SK-N-SH (cell line): ENCODE measurements at regions not wholly inside any gene's neighbourhood (a gene's known extent, or its start where the extent isn't known, plus 50 kb on each side); places are given as distances from the start of the nearest gene placed in this dataset.

ENCODE experiments used
- CTCF ChIA-PET: fragments of 300-600, 350-600 bp; formaldehyde crosslinking; extraction: SDS; loops from one replicate; lab custom pipeline; 2021; lab: Yijun Ruan, JAX
- POLR2A ChIA-PET: fragments of 350-600 bp; sonication (Branson Sonifier 250); formaldehyde crosslinking; extraction: SDS; loops from one replicate; lab custom pipeline; 2020; ENCODE audit warnings: antibody characterized with exemption, inconsistent platforms; lab: Yijun Ruan, JAX
- DNase-seq: peaks from one replicate; pipeline ENCODE4 v3.0.0; 2012
- H2AFZ ChIP-seq: fragments of 200-600 bp; sonication (generic); 2 replicates; pipeline ENCODE4 v1.8.1; 2016; ENCODE audit warnings: antibody characterized with exemption, mild to moderate bottlenecking, low read depth
- H3F3A ChIP-seq: fragments of 200-600 bp; sonication (generic); replicated peaks from 2 replicates; pipeline ENCODE3; 2016; ENCODE audit warnings: antibody characterized with exemption, mild to moderate bottlenecking; ENCODE audit not compliant: insufficient read depth
- H3K27ac ChIP-seq, 2 experiments: fragments of 200-500 bp in 1 of 2; fragments of 200-600 bp in 1 of 2; sonication (Bioruptor generic) in 1 of 2; sonication (generic), shearing (Covaris generic) in 1 of 2; 2 replicates each; pipeline versions ENCODE4 v1.5.1 to v1.6.1; 2014 to 2016; ENCODE audit warnings: low read depth in 2 of 2, inconsistent platforms in 1 of 2, low read length in 1 of 2, mild to moderate bottlenecking in 1 of 2, mixed read lengths in 1 of 2
- H3K27me3 ChIP-seq: fragments of 200-600 bp; sonication (generic), shearing (Covaris generic); 2 replicates; pipeline ENCODE4 v1.6.1; 2016; ENCODE audit warnings: mixed run types; ENCODE audit not compliant: insufficient read depth
- H3K36me3 ChIP-seq, 2 experiments: fragments of 200-500 bp in 1 of 2; fragments of 200-600 bp in 1 of 2; sonication (Bioruptor generic) in 1 of 2; sonication (generic) in 1 of 2; replicated peaks in 1 of 2; 2 replicates each; pipeline versions ENCODE3 to v1.5.1; 2014 to 2016; ENCODE audit warnings: low read length in 1 of 2, mild to moderate bottlenecking in 1 of 2; ENCODE audit not compliant: insufficient read depth in 2 of 2, control insufficient read depth in 1 of 2
- H3K4me1 ChIP-seq, 2 experiments: fragments of 200-500 bp in 1 of 2; fragments of 200-600 bp in 1 of 2; sonication (Bioruptor generic) in 1 of 2; sonication (generic), shearing (Covaris generic) in 1 of 2; 2 replicates each; pipeline versions ENCODE4 v1.5.1 to v1.6.1; 2014 to 2016; ENCODE audit warnings: low read depth in 1 of 2, low read length in 1 of 2, mixed run types in 1 of 2; ENCODE audit not compliant: insufficient read depth in 2 of 2, control insufficient read depth in 1 of 2
- H3K4me2 ChIP-seq: fragments of 200-600 bp; sonication (generic), shearing (Covaris generic); 2 replicates; pipeline ENCODE4 v1.6.1; 2017; ENCODE audit warnings: mixed run types
- H3K4me3 ChIP-seq, 2 experiments: fragments of 200-500 bp in 1 of 2; fragments of 200-600 bp in 1 of 2; sonication (Bioruptor generic) in 1 of 2; sonication (generic), shearing (Covaris generic) in 1 of 2; 2 replicates each; pipeline versions ENCODE4 v1.5.1 to v1.8.1; 2014 to 2016; ENCODE audit warnings: low read depth in 2 of 2, inconsistent platforms in 1 of 2, low read length in 1 of 2, mild to moderate bottlenecking in 1 of 2, mixed read lengths in 1 of 2, moderate library complexity in 1 of 2
- H3K79me2 ChIP-seq: fragments of 200-600 bp; sonication (generic); 2 replicates; pipeline ENCODE4 v1.8.1; 2017; ENCODE audit warnings: mild to moderate bottlenecking; ENCODE audit not compliant: insufficient read depth
- H3K9ac ChIP-seq: fragments of 200-600 bp; sonication (generic); 2 replicates; pipeline ENCODE4 v1.6.1; 2017; ENCODE audit warnings: mixed run types
- H3K9me2 ChIP-seq: fragments of 200-600 bp; sonication (generic); 2 replicates; pipeline ENCODE4 v1.6.1; 2017; ENCODE audit warnings: mixed run types
- H3K9me3 ChIP-seq: fragments of 200-600 bp; sonication (generic); 2 replicates; pipeline ENCODE4 v1.6.1; 2017; ENCODE audit warnings: mixed run types, mild to moderate bottlenecking, moderate library complexity
- H4K20me1 ChIP-seq: fragments of 200-600 bp; sonication (generic); 2 replicates; pipeline ENCODE4 v1.6.1; 2017; ENCODE audit warnings: mild to moderate bottlenecking, mixed run types; ENCODE audit not compliant: insufficient read depth
- ELF1 ChIP-seq: IDR thresholded peaks from 2 replicates; pipeline ENCODE4 v1.4.0; 2012
- EP300 ChIP-seq, 2 experiments: IDR thresholded peaks; 2 replicates each; pipeline versions ENCODE4 v1.4.0 to v1.6.1; 2012; ENCODE audit warnings: borderline replicate concordance in 1 of 2, low read depth in 1 of 2, low read length in 1 of 2
- FOSL2 ChIP-seq: IDR thresholded peaks from 2 replicates; pipeline ENCODE4 v1.4.0; 2012; ENCODE audit warnings: low read depth, mild to moderate bottlenecking, moderate library complexity, borderline replicate concordance
- FOXJ3 ChIP-seq: sonication (generic); formaldehyde crosslinking; IDR thresholded peaks from 2 replicates; pipeline ENCODE4 v1.5.1; 2020; ENCODE audit warnings: mild to moderate bottlenecking, missing genetic modification reagents
- FOXM1 ChIP-seq: IDR thresholded peaks from 2 replicates; pipeline ENCODE4 v1.4.0; 2012; ENCODE audit warnings: low read depth, mild to moderate bottlenecking
- GABPA ChIP-seq: IDR thresholded peaks from 2 replicates; pipeline ENCODE4 v1.4.0; 2012; ENCODE audit warnings: low read depth, mild to moderate bottlenecking
- GATA2 ChIP-seq: sonication (generic); formaldehyde crosslinking; IDR thresholded peaks from 2 replicates; pipeline ENCODE4 v1.5.0; 2020; ENCODE audit warnings: mild to moderate bottlenecking, missing genetic modification reagents
- MEF2A ChIP-seq: IDR thresholded peaks from 2 replicates; pipeline ENCODE4 v1.4.0; 2012; ENCODE audit warnings: low read depth, borderline replicate concordance
- MXI1 ChIP-seq: IDR thresholded peaks from 2 replicates; pipeline ENCODE4 v1.6.1; 2012; ENCODE audit warnings: mild to moderate bottlenecking, low read depth, low read length, improper control_type of control experiment
- NFIC ChIP-seq: IDR thresholded peaks from 2 replicates; pipeline ENCODE4 v1.4.0; 2012; ENCODE audit warnings: borderline replicate concordance
- NRF1 ChIP-seq: IDR thresholded peaks from 2 replicates; pipeline ENCODE4 v1.6.1; 2012; ENCODE audit warnings: low read depth, mild to moderate bottlenecking, low read length
- RAD21 ChIP-seq: IDR thresholded peaks from 2 replicates; pipeline ENCODE4 v1.6.1; 2012; ENCODE audit warnings: mild to moderate bottlenecking, low read length
- SIN3A ChIP-seq: IDR thresholded peaks from 2 replicates; pipeline ENCODE4 v1.6.1; 2012; ENCODE audit warnings: low read depth, mild to moderate bottlenecking, low read length, moderate library complexity, borderline replicate concordance
- SMC3 ChIP-seq: IDR thresholded peaks from 2 replicates; pipeline ENCODE4 v1.6.1; 2012; ENCODE audit warnings: low read depth, low read length, improper control_type of control experiment
- TEAD4 ChIP-seq: IDR thresholded peaks from 2 replicates; pipeline ENCODE4 v1.4.0; 2012; ENCODE audit warnings: mild to moderate bottlenecking, borderline replicate concordance; ENCODE audit not compliant: insufficient read depth
- YY1 ChIP-seq: IDR thresholded peaks from 2 replicates; pipeline ENCODE4 v1.4.0; 2012; ENCODE audit warnings: low read depth, mild to moderate bottlenecking
- WGBS: methylation state at CpG from one replicate; pipeline ENCODE4 v1.1.6; 2017; ENCODE audit warnings: low lambda C conversion rate; 5-methylcytosine and 5-hydroxymethylcytosine counted together
- TF ChIP-seq, protein P1 (sequence below): IDR thresholded peaks from 2 replicates; pipeline ENCODE4 v1.4.0; 2012; ENCODE audit warnings: low read depth
- TF ChIP-seq, protein P2 (sequence below): IDR thresholded peaks from 2 replicates; pipeline ENCODE4 v1.4.0; 2012; ENCODE audit warnings: low read depth, borderline replicate concordance
- TF ChIP-seq, protein P3 (sequence below): fragments of 150-350 bp; IDR thresholded peaks from 2 replicates; pipeline ENCODE4 v1.6.1; 2017; ENCODE audit warnings: antibody characterized with exemption, low read length, low read depth, borderline replicate concordance
- TF ChIP-seq, protein P4 (sequence below): fragments of 200-600 bp; sonication (generic); IDR thresholded peaks from 2 replicates; pipeline ENCODE4 v1.6.1; 2017; ENCODE audit warnings: antibody characterized with exemption, mild to moderate bottlenecking, moderate library complexity

DNA sequence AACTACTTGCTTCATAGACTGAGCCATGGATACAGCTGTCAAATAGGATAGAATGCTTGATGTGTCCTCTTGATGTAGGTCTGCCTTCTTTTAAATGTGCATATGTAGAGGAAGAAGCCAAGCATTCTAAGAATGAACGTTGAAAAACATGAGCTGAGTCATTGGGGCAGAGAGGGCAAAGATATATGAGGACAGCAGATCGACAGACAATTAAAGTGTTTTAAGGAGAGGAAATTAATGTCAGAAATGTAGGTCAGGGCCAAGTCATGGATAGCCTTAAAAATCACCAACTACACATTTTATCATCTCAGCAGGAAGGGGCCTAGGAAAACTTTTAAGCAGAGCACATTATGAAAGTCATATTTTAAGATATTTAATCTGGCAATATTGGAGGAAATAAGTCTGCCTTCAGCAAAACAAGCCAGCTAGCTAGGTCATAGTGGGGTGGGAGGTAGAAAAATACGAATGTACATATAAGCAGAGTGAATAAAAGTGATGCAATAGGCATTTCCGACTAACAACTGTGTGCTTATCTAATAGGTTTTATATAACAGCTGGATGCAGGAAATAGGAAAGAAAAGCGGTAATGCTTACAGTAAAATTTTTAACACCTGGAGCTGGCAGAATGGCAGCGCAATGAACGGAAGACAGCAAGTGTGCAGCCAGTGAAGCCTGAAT lies 638.3 kb upstream of the TPK1 start:
- H3K9me2 ChIP-seq = no peaks in the 10 kb centered on the region

More for the DNA sequence above, 638.3 kb upstream of the TPK1 start:
- H3F3A ChIP-seq = no peaks in the 10 kb centered on the region
- no peak overlapping the region for H3K9ac ChIP-seq
- no peaks in the 10 kb centered on the region for H3K79me2 ChIP-seq
- no peaks in the 10 kb centered on the region for H3K4me1 ChIP-seq
- no peak overlapping the region for H3K27ac ChIP-seq
- no peak overlapping the region for H3K4me3 ChIP-seq
- CTCF ChIA-PET = interaction anchor here (1.3 kb wide), 1 partner anchor 9 kb away, joined by 3 read pairs; no protein-coding TSS in a partner anchor
- H3K4me2 ChIP-seq = no peak overlapping the region
- 23% methylated on average over 7 of the region's 7 CpGs for WGBS
- no peaks in the 10 kb centered on the region for H3K27me3 ChIP-seq
- peaks cover 4% of the 10 kb centered on the region for H3K9me3 ChIP-seq
- H3K36me3 ChIP-seq = no peaks in the 10 kb centered on the region
- DNase-seq = no peak
- H2AFZ ChIP-seq = no peak overlapping the region
- H4K20me1 ChIP-seq = no peaks in the 10 kb centered on the region
- POLR2A ChIA-PET = no interaction called here
- no peak for TF ChIP-seq FOXM1
- no peak for TF ChIP-seq MXI1
- TF ChIP-seq, protein P1, sequence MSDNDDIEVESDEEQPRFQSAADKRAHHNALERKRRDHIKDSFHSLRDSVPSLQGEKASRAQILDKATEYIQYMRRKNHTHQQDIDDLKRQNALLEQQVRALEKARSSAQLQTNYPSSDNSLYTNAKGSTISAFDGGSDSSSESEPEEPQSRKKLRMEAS = no peak
- no peak for TF ChIP-seq YY1
- no peak for TF ChIP-seq GATA2 (CRISPR knock-in tag)
- no peak for TF ChIP-seq RAD21
- TF ChIP-seq ELF1 = no peak
- TF ChIP-seq SIN3A = no peak
- TF ChIP-seq, protein P2, sequence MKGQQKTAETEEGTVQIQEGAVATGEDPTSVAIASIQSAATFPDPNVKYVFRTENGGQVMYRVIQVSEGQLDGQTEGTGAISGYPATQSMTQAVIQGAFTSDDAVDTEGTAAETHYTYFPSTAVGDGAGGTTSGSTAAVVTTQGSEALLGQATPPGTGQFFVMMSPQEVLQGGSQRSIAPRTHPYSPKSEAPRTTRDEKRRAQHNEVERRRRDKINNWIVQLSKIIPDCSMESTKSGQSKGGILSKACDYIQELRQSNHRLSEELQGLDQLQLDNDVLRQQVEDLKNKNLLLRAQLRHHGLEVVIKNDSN = no peak
- no peak for TF ChIP-seq SMC3
- TF ChIP-seq EP300 (IDR thresholded peaks at IDR 0.05; ENCODE audit: borderline replicate concordance in 1 of 2, low read depth in 1 of 2, low read length in 1 of 2) = no peak
- no peak for TF ChIP-seq GABPA
- TF ChIP-seq NRF1 = no peak
- TF ChIP-seq, protein P3, sequence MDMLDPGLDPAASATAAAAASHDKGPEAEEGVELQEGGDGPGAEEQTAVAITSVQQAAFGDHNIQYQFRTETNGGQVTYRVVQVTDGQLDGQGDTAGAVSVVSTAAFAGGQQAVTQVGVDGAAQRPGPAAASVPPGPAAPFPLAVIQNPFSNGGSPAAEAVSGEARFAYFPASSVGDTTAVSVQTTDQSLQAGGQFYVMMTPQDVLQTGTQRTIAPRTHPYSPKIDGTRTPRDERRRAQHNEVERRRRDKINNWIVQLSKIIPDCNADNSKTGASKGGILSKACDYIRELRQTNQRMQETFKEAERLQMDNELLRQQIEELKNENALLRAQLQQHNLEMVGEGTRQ = no peak
- TF ChIP-seq, protein P4, sequence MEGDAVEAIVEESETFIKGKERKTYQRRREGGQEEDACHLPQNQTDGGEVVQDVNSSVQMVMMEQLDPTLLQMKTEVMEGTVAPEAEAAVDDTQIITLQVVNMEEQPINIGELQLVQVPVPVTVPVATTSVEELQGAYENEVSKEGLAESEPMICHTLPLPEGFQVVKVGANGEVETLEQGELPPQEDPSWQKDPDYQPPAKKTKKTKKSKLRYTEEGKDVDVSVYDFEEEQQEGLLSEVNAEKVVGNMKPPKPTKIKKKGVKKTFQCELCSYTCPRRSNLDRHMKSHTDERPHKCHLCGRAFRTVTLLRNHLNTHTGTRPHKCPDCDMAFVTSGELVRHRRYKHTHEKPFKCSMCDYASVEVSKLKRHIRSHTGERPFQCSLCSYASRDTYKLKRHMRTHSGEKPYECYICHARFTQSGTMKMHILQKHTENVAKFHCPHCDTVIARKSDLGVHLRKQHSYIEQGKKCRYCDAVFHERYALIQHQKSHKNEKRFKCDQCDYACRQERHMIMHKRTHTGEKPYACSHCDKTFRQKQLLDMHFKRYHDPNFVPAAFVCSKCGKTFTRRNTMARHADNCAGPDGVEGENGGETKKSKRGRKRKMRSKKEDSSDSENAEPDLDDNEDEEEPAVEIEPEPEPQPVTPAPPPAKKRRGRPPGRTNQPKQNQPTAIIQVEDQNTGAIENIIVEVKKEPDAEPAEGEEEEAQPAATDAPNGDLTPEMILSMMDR = no peak
- TF ChIP-seq MEF2A = no peak
- no peak for TF ChIP-seq TEAD4
- no peak for TF ChIP-seq FOXJ3 (CRISPR knock-in tag)
- no peak for TF ChIP-seq NFIC
- TF ChIP-seq FOSL2 = no peak
